ENCODE measurements at regions not wholly inside any gene's neighbourhood (a gene's known extent, or its start where the extent isn't known, plus 50 kb on each side); places are given as distances from the start of the nearest gene placed in this dataset.

DNA sequence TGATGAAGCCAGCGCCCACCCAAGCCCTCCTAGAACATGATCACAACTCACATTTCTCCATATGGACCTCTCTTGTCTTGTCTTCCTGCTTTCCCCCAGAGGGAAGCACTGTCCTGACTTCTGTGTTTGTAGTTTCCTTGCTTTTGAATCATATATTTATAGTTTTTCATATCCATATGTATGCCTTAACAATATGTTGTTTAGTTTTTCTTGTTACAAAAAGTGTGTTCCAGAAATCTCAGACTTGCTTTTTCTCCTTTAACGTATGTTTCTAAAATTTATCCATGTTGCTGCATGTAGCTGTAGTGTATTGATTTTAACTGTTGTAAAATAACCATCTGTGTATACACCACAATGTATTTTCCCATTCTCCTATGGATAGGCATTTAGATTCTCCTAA lies 182.0 kb upstream of the SMIM23 start:
- no peak for DNase-seq (ENCODE audit: low read depth)

DNA sequence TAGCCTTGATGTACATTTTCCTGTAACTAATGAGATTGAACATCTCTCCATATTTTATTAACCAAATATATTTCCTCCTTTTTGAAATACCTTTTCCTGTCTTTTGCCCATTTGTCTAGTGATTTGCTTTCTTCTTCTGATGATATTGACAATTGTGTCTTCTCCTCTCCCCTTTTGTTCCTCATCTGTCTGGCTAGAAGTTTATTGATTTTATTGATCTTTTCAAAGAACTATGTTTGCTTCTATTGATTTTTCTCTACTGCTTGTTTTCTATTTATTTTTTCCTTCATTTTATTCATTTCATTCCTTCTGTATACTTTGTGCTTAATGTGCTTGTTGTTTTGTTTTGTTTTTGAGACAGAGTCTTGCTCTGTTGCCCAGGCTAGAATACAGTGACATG lies 181.4 kb upstream of the SMIM23 start:
- no peak for DNase-seq (ENCODE audit: low read depth)

DNA sequence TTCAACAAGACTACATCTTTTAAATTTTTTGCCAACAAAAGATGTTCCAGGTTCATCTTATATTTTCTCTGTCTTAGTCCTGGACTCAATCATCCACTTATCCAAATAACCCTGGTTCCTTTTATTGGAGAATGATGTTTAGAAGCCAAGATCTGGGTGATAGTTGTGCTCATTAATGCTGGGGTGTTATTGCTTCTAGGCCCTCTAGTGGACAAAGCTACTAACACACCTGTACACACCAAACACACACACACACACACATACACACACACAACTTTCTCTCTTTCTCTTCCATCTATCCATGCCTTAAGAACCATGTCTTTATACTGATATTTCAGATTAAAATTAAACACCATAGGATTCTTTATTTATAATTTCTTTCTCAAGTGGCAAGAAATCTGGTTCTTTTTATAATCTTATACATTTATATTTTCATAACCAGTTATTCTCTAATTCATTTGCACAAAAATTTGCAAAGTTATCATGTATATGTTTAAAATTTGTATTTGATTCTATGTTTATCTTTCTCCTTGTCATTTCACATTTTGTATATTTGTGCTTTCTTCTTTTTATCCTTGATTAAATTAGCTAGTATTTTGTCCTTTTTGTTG lies 179.1 kb upstream of the SMIM23 start:
- DNase-seq (ENCODE audit: low read depth) = no peak

DNA sequence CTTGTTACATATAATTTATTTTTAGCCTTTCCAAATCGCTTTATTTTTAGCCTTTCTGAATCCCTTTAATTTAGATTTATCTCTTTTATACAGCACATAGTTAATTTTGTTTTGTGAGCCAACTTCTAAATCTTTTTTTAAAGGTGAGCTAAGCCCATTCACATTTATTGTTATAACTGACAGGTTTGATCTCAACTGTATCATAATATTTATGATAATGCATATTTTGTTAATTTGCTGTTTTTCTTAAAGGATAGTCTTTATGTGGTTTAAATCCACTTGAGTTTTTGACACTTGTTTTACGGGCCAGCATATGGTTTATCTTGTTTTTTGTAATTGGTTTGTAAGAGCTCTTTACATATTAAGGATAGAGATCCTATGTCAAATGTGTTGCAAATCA lies 177.8 kb upstream of the SMIM23 start:
- DNase-seq (ENCODE audit: low read depth) = no peak

DNA sequence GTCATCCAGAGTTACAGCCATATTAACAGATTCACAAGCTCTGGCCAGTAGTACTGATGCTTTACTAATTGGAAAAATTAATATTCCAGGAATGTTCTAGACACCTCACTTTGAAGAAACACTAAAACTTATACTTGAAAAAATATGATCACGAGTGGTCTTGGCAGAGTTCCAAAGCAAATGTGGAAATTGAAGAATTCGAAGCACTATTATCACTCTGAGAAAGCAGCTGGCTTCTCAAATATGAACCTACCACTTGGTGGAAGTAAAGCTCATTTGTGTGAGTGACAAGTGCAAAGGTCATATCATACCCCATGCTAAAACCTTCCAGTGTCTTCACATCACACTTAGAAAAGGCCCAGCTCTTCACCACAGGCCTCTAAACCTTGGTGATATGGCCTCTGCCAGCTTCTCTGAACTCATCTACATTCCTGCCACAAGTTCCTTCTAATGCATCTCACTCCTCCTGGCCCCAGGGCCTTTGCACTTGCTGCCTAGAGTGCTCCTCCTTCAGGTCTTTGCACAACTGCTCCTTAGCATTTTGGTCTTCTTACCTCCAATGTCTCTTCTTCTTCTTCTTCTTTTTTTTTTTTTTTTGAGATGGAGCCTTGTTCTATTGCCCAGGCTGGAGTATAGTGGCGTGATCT lies 175.7 kb upstream of the SMIM23 start:
- no peak for DNase-seq (ENCODE audit: low read depth)

DNA sequence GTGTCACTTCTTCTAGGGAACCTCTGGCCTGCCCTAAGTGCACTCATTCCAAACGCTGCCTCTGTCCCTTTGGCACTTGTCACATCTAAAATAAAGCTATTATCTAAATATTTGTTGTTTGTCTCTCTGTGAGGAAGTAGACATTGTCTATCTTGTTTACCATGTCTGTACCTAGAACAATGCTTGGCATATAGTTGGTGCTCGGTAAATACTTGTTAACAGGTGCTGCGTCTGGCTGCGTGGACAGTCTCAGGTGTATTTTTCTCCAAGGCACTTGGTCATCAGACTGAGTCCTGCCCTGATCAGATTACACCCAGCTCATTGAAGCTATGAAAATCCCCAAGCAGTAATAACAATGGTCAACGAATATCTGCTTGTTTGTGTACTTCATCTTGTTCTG lies 174.9 kb upstream of the SMIM23 start:
- no peak for DNase-seq (ENCODE audit: low read depth)

DNA sequence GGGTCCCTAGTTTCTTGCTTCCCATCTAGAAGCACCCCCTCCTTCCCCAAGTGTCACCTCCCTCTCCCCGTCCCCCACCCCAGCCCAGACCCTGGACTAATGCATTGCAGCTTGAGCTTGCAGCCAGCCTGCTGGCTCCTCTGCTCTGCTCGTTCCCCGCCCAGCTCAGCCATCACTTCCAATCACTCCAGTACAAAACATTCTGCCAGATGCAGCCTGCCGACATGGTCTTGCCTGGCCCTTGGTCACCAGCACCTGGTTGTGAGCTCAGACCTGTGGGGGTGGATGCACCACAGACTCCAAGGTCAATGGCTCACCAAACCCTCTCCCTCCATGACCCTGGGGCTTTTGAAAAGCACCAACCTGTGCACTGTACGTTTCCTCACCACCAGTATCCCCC lies 172.9 kb upstream of the SMIM23 start:
- DNase-seq (ENCODE audit: low read depth) = no peak

DNA sequence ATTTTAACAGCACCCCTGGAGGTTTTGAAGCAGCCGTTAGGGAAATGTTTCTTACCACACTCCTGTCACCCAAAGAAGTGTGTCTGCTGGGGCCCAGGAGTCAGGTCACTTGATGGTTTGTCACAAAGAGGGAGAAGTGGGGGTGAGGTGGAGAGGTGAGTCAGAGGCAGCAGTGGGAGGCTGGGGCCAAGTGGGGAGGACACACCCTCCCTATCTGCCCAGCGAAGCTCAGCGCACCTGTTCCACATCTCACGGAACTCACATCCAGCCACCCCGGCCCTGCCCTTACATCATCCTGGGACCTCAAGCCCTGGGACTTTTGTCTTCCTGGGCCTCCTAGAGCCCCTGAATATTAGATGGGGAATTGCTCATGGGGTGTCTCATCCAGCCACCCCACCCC lies 171.1 kb upstream of the SMIM23 start:
- DNase-seq (ENCODE audit: low read depth) = no peak

DNA sequence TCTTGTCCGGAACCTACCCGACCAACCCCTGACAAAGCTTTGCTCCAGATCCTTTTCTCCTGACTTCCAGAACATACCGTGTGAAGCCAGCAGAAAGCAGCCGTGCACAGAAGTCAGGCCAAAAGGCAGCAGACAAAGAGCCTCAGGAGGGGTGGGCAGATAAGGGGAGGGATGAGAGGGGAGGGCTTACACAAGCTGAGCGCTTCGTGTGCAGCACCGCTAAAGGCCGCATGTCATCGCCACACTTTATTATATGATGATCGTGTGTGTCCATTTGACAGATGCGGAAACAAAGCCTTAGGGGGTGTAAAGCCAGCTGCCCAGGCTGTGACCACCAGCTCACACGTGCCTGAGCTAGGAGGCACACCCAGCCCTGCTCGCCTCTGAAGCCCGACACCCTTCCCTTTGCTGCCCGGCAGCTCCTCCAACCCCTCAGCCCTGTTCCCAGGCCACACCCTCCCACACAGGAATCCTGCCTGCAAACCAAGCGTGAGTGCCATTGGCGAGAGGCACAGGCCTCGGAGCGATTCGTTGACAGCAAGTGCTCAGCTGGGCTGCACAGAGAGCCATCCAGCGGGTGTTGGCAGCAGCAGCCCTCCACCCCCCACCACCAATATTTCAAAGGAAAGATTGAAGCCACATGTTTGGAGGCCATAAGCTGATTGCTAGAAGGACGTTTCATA lies 170.5 kb upstream of the SMIM23 start:
- no peak for DNase-seq (ENCODE audit: low read depth)

DNA sequence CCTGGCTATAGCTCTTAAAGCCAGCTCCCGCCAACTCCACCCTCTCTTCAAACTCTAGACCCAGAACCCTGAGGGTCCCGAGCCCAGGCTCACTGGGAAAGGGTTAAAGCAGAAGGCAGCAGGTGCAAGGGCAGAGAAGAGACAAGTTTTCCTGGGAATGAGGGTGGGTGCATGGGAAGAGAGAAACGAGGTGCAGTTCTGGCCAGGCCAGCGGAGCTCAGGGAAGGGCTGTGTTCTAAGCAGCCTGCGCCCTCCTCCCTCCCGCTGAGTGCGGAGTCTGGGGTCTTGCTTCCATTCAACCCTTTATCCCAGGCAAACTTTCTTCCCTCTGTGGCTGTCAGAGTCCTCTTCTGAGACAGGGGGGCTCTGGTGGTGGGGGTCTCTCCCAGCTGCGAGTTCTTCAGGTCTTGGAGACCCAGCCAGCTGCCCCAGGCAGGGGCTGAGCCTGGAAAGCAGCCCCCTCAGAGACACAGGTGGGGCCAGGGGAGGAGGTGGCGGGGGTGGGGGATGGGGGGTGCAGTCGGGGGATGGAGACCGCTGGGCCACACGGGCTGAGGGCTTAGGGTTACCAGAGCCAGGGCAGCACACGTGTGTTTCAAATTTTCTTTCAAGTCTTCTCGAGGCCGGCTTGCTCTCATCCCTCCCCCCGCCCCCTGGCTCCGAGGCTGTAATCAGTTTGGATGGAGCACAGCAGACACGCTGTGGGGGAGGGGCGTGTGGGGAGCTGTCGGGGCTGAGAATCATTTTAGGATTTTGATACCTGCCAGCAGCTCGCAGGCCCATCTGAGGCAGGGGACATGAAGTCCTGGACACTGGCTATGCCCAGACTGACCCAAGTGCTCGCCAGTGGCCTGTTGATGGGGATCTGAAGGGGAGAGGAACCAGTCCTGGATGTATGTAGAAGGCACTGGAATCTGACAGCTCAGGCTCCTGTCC lies 169.6 kb upstream of the SMIM23 start:
- DNase-seq (ENCODE audit: low read depth) = no peak

DNA sequence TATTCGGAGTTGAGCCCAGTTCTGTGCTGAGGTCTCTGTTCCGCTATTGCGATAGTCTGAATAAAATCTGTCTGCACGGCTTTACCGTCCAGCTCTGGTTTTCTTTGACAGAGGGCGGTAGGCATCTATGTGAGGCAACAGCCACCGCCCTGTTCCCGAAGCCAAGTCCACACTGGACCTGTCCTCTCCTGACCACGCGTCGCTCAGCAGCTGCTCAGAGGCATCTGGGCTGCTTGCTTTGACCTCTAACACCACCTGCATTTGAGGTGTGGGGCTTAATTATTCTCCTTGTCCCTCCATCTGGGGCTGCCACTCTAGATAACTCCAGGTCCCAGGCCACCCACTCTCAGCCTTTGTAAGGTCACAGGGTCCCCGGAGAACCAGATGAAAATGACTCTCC lies 168.4 kb upstream of the SMIM23 start:
- DNase-seq (ENCODE audit: low read depth) = no peak

DNA sequence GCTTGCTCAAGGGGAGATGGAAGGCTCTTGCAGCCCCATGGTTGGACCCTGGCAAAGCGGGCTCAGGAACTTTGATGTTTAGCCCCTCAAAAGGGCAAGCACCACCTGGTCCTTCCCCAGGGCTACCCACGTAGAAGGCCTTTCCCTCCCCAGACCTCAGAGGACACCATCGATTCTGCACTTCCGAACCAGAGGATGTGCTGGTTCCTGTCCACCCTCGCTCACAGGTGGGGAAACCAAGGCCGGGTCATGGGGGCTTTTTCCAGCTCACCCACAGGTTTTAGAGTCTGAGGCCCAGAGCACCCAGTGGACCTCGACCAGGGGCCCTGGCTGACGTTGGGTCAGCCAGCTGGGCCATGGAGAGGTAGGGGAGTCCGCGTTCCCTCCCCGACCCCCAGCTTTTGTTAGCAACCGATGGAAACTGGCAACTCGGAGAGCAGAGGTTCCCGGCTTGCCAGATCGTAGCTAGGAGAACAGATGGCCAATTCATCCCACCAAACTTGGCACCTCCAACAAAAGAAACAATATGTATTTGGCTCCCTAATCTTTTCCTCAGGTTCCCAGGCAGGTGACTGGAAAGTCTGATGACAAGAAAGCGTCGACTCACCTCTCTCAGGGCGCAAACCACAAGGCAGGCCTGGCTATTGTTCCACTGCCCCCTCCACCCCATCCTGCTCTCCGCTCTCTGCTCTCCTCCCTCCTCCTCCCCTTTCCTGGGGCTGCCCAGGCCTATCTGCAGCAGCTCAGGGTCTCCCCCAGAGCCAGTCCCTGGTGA lies 167.6 kb upstream of the SMIM23 start:
- no peak for DNase-seq (ENCODE audit: low read depth)

DNA sequence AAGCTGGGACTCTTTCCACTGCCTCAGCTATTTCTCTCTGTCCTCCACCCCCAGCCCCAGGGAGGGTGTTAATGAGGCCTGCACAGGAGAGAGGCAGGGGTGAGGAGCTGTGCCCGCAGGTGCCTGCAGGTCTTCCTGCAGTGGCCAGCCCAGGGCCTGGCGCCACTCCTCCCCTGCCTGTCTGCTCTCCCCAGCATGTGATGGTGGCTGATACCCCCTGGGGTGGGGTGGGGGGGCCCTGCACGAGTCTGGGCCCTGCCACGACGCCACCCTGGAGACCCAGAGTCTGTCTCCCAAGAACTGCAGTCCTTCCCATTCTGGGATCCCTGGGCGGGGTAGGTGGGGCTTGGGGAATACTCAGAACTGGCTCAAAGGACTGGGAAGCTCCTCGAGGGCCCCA lies 166.4 kb upstream of the SMIM23 start:
- DNase-seq (ENCODE audit: low read depth) = no peak

DNA sequence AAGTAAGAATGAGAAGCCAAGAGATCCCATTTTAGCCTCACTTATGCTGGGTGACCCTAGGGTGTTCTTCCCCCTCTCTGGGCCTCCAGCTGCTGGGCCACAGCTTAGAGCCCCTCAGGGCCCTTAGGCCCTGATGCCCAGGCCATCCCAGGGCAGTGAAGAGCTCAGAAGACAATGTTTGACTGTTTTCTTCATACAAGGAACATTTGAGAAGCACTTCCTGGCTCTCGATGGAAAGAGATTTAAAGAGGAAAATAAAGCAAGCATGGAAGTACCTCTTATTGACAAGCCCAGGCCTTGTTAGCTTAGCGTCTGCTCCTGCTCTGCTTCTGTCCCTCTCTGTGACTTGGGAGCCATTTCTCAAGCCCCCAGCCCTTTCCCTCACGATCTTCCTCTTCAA lies 165.9 kb upstream of the SMIM23 start:
- DNase-seq (ENCODE audit: low read depth) = no peak

DNA sequence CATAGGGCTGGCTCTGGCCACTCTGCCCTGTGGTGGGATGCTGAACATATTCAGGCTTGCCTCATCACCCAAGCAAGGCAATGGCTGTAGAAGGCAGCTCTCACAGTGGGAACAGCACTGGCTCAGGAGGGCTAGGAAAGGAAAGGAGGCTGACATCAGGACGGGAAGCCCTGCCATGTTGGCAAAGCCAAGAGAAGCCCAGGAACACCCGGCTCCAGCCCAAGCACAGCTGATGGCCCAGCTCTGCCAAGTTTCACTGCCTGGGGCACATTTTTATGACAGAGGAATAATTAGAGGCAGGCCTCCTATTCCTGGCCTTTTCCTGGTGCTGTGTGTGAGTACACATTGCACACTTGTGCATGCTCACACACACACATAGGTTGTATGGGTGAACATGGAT lies 163.6 kb upstream of the SMIM23 start:
- no peak for DNase-seq (ENCODE audit: low read depth)

DNA sequence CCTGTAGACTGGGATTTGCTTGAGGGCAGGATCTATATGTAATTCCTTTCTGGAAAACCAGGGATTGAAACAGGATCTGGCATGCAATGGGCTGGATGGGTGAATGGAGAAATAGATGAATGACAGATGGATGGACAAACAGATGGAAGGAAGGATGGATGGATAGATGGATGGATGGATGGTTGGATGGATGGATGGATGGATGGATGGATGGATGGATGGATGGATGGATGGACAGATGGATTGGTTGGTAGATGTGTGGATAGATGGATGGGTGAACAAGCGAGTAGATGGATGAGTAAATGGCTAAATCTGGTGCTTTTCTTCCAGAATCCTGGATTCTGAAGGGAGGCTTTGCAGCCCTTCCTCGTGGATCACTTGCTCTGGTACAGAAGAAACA lies 162.5 kb upstream of the SMIM23 start:
- DNase-seq (ENCODE audit: low read depth) = no peak

DNA sequence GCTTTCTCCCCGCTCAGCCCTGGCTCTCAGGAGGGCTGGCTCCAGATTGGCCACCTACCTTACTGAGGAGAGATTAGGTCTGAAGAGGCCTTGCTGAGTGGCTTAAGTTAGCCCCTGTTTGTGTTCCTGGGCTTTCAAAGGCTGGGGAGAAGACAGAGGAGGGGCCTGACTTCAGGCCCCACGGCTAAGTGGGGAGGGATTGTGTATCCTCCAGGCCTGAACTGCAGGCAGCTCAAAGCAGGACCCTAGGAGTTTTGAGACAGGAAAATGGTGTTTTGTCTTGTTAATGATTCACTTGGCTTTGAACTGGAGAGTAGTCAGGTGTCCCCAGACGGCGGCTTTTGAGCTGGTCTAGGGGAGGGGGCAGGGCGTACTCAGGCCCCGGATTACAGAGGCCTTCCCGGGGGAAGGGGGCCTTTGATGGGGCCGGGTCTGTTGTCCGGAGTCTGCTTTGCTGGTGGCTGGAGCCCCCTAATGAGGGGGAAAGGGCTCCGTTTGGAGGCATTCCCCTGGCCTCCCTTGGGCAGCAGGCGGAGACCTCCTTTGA lies 162.0 kb upstream of the SMIM23 start:
- no peak for DNase-seq (ENCODE audit: low read depth)

DNA sequence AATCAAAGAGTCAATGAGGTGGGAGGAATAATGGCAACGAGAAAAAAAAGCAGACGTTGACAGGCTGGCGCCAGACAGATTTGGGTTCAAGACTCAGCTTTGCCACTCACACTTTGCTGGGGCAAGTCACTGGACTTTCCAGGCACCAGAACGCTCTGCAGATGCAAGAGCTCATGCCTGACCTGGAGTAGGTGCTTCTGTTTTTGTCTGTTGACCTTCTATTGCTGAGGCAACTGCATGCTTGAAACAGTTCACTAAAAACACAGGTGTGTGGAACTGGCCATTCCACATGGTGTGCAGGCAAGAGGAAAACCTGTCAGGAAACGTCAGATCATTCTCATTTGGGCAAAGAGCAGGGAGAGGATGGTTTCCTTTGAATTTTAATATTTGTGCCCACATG lies 161.2 kb upstream of the SMIM23 start:
- DNase-seq (ENCODE audit: low read depth) = no peak

DNA sequence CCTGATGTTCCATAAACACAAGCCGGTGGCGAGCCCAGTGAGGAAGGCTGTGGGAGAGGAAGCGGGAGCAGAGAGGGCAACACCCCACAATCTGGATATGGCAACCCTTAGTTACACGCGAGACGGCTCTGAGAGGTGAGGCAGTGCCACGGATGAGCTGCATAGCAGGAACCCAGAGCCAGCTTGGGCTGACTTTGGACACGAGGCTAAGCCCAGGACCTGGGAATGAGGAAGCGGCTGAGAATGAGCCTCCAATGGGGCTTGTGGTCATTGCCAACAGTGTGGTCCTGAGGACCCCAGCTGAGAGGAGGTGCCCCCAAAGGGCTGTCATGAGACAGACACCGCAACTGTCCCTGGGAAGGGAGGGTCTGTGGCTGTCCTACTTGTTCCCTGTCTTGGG lies 160.0 kb upstream of the SMIM23 start:
- DNase-seq (ENCODE audit: low read depth) = no peak

DNA sequence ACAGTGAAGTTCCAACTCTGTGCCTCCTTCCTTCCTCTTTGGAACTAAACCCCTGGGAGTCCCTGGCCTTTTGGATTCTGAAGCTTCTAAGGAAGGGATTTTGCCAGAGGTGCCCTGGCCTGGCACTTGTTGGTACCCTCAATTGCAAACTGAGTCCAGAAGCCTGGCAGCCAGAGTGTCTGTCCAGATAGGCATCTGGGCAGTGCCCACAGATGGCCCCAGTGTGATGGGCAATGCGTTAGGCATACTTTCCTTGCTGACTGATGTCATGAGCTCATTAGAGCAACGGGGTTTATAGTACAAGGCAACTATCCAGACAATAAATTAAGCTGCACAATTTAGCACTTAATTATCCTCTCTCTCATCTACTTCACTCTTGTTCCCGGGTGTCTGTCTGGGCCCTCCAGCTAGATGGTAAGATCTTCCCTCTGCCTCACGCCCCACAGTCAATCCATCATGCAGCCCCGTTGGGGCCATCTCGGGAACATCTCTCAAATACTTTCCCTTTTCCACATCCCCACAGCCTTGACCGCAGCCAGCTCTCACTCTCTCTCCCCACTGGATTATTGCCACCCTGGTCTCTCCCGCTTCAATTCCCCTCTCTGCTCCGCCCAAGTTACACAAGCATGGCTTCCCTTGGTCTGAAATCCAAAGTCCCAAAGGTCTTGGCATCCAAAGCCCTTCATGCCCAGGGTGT lies 157.5 kb upstream of the SMIM23 start:
- DNase-seq (ENCODE audit: low read depth) = no peak

DNA sequence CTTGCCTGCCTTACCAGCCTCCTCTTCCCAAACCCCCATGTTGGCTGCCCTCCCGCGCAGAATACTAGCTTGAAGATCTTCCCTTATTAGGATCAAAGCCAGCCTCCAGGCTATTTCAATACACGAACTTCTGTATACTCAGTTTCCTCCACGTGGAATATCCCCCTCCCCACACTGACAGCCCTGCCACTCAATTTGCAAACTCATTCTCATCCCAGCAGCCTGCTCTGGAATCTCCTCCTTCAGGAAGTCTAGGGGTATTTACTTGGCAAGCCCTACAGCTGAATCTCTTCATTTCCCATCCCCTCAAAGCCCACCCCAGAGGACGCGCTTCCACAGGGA lies 157.0 kb upstream of the SMIM23 start:
- DNase-seq (ENCODE audit: low read depth) = no peak

Data from stromal cell of bone marrow (primary cell).